ENCODE measurements at regions not wholly inside any gene's neighbourhood (a gene's known extent, or its start where the extent isn't known, plus 50 kb on each side); places are given as distances from the start of the nearest gene placed in this dataset.

GRCh38 chr7:79877874-79878465, 256.7 kb upstream of the GNAI1 start:
- no peak for DNase-seq (ENCODE audit: extremely low read depth, insufficient read length)
- Histone ChIP-seq H3K36me3 (ENCODE audit: control insufficient read depth, insufficient read depth, low read length) (no peaks in the 10 kb centered on the region), H3K27me3 (replicated peaks; ENCODE audit: control insufficient read depth, insufficient read depth, low read length) (no peaks in the 10 kb centered on the region), H3K4me3 (replicated peaks; ENCODE audit: low read depth, low read length) (no peak overlapping the region)
- TF ChIP-seq, protein P1, sequence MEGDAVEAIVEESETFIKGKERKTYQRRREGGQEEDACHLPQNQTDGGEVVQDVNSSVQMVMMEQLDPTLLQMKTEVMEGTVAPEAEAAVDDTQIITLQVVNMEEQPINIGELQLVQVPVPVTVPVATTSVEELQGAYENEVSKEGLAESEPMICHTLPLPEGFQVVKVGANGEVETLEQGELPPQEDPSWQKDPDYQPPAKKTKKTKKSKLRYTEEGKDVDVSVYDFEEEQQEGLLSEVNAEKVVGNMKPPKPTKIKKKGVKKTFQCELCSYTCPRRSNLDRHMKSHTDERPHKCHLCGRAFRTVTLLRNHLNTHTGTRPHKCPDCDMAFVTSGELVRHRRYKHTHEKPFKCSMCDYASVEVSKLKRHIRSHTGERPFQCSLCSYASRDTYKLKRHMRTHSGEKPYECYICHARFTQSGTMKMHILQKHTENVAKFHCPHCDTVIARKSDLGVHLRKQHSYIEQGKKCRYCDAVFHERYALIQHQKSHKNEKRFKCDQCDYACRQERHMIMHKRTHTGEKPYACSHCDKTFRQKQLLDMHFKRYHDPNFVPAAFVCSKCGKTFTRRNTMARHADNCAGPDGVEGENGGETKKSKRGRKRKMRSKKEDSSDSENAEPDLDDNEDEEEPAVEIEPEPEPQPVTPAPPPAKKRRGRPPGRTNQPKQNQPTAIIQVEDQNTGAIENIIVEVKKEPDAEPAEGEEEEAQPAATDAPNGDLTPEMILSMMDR (IDR thresholded peaks at IDR 0.05; ENCODE audit: insufficient read depth, low read length, poor library complexity, severe bottlenecking) = no peak

DNA sequence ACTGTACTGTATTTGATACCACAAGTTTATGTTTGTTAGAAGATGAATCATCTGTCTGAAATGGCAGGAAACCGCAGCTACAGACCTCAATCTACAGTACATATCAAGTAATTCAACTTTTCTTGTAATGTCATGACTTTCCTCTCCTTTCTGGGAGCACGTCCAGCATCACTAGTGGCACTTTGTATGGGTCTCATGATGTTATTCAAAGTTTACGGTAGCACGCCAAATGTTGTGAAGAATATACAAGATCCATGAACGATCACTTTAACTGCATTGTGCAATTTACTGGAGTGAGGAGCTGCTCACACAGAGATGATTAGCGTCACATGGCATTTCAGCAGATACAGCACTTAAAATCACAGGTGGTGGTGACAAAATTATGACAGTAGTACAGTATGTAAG, 257.8 kb upstream of the GNAI1 start:
- H3K27me3 ChIP-seq (replicated peaks; ENCODE audit: control insufficient read depth, insufficient read depth, low read length) = no peaks in the 10 kb centered on the region
- no peaks in the 10 kb centered on the region for H3K36me3 ChIP-seq (ENCODE audit: control insufficient read depth, insufficient read depth, low read length)
- no peak overlapping the region for H3K4me3 ChIP-seq (replicated peaks; ENCODE audit: low read depth, low read length)
- TF ChIP-seq, protein P1 (IDR thresholded peaks at IDR 0.05; ENCODE audit: insufficient read depth, low read length, poor library complexity, severe bottlenecking) = no peak
- DNase-seq (ENCODE audit: extremely low read depth, insufficient read length) = no peak

- no peaks in the 10 kb centered on the region for H3K36me3 ChIP-seq (ENCODE audit: control insufficient read depth, insufficient read depth, low read length)
- DNase-seq (ENCODE audit: extremely low read depth, insufficient read length) = no peak
- no peaks in the 10 kb centered on the region for H3K27me3 ChIP-seq (replicated peaks; ENCODE audit: control insufficient read depth, insufficient read depth, low read length)
- TF ChIP-seq, protein P1 (IDR thresholded peaks at IDR 0.05; ENCODE audit: insufficient read depth, low read length, poor library complexity, severe bottlenecking) = no peak
- no peak overlapping the region for H3K4me3 ChIP-seq (replicated peaks; ENCODE audit: low read depth, low read length)
Measured at GRCh38 chr7:79874797-79875196, 259.8 kb upstream of the GNAI1 start.

DNA sequence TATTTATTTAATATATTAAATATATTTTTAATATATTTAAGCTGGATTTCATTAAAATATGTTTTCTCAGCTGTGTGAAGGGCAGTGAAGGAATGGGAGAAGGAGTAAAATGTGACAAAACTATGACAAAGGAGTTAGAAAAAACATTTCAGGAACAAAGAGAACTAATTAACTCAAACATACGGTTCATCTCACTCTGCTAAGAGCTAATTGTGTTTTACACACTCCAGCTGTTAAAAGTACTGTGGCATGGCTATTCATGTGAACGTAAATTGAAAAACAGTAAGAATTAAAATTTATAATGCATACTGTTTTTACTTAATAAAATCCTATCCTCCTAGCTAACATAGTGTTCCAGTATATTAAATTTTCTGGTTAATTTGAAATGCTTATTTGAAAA, 262.5 kb upstream of the GNAI1 start:
- no peak for DNase-seq (ENCODE audit: extremely low read depth, insufficient read length)
- Histone ChIP-seq H3K4me3 (replicated peaks; ENCODE audit: low read depth, low read length) (no peak overlapping the region), H3K36me3 (ENCODE audit: control insufficient read depth, insufficient read depth, low read length) (no peaks in the 10 kb centered on the region), H3K27me3 (replicated peaks; ENCODE audit: control insufficient read depth, insufficient read depth, low read length) (no peaks in the 10 kb centered on the region)
- TF ChIP-seq, protein P1 (IDR thresholded peaks at IDR 0.05; ENCODE audit: insufficient read depth, low read length, poor library complexity, severe bottlenecking) = no peak

DNA sequence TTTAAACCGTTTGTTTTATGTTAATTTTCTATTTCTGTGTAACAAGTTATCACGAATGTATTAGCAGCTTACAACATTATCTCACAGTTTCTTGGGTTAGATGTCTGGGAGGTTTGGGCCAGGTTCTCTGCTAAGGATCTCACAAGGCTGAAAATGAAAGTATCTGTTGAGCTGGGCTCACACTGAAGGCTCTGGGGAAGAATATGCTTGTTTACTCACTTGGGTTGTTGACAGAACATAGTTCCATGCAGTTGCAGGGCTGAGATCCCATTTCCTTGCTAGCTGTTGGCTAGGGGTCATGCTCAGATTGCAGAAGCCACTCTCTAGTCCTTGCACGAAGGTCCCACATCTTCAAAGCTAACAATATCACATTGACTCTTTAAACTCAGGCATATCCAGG, 266.6 kb upstream of the GNAI1 start:
- no peak for DNase-seq (ENCODE audit: extremely low read depth, insufficient read length)
- Histone ChIP-seq H3K4me3 (replicated peaks; ENCODE audit: low read depth, low read length) (no peak overlapping the region), H3K36me3 (ENCODE audit: control insufficient read depth, insufficient read depth, low read length) (no peaks in the 10 kb centered on the region), H3K27me3 (replicated peaks; ENCODE audit: control insufficient read depth, insufficient read depth, low read length) (no peaks in the 10 kb centered on the region)
- TF ChIP-seq, protein P1 (IDR thresholded peaks at IDR 0.05; ENCODE audit: insufficient read depth, low read length, poor library complexity, severe bottlenecking) = no peak

Measured in GM06990 (cell line).